ENCODE measurements at regions not wholly inside any gene's neighbourhood (a gene's known extent, or its start where the extent isn't known, plus 50 kb on each side); places are given as distances from the start of the nearest gene placed in this dataset.

DNA sequence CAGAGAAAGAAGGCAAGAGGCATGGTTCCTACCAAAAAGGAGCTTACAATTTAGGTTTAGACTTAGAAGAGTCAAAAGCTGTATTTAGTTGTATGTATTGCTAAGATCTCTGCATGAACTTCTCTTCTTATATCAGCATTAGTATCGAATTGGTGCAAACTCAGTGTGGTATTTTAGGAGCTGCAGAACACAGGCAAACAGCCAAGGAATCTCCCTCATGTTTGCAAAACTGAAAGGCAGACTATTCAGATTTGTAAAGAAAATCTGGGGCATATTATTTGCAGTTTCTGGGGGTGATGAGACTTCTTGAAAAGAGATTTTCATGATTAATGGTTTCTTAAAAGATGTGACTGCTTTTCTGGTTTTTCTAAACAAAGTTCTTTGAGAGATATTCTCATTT is 252.7 kb downstream of the CEMIP2 start:
- Histone ChIP-seq H3K79me2 (ENCODE audit: insufficient read depth, low read length) (no peaks in the 10 kb centered on the region), H2AFZ (ENCODE audit: low read depth, low read length) (no peak overlapping the region), H3K4me3 (ENCODE audit: insufficient read depth, low read depth, low read length) (no peak overlapping the region), H4K20me1 (ENCODE audit: insufficient read depth, low read length) (no peaks in the 10 kb centered on the region), H3K4me2 (ENCODE audit: low read length) (no peak overlapping the region), H3K9me3 (ENCODE audit: insufficient read depth, low read depth, low read length) (no peaks in the 10 kb centered on the region), H3K27ac (ENCODE audit: low read depth, low read length) (no peak overlapping the region), H3K27me3 (ENCODE audit: insufficient read depth, low read length) (no peaks in the 10 kb centered on the region), H3K4me1 (ENCODE audit: insufficient read depth, low read length) (no peaks in the 10 kb centered on the region), H3K36me3 (ENCODE audit: insufficient read depth, low read length) (no peaks in the 10 kb centered on the region), H3K9ac (ENCODE audit: low read length) (no peak overlapping the region)
- TF ChIP-seq, protein P1, sequence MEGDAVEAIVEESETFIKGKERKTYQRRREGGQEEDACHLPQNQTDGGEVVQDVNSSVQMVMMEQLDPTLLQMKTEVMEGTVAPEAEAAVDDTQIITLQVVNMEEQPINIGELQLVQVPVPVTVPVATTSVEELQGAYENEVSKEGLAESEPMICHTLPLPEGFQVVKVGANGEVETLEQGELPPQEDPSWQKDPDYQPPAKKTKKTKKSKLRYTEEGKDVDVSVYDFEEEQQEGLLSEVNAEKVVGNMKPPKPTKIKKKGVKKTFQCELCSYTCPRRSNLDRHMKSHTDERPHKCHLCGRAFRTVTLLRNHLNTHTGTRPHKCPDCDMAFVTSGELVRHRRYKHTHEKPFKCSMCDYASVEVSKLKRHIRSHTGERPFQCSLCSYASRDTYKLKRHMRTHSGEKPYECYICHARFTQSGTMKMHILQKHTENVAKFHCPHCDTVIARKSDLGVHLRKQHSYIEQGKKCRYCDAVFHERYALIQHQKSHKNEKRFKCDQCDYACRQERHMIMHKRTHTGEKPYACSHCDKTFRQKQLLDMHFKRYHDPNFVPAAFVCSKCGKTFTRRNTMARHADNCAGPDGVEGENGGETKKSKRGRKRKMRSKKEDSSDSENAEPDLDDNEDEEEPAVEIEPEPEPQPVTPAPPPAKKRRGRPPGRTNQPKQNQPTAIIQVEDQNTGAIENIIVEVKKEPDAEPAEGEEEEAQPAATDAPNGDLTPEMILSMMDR (IDR thresholded peaks at IDR 0.05; ENCODE audit: insufficient read depth, low read depth, low read length) = no peak
- H3K4me1 Mint-ChIP-seq (ENCODE audit: low read depth, unreplicated experiment) = no peaks in the 10 kb centered on the region
- no peak for FAIRE-seq
- H3K9me3 Mint-ChIP-seq (ENCODE audit: unreplicated experiment) = no peaks in the 10 kb centered on the region
- no peaks in the 10 kb centered on the region for H3K36me3 Mint-ChIP-seq (ENCODE audit: low read depth, unreplicated experiment)
- no peak overlapping the region for H3K4me3 Mint-ChIP-seq (ENCODE audit: unreplicated experiment)
- DNase-seq (ENCODE audit: low read depth) = no peak
- no peaks in the 10 kb centered on the region for H3K27me3 Mint-ChIP-seq (ENCODE audit: low read depth, unreplicated experiment)
- H3K27ac Mint-ChIP-seq (ENCODE audit: unreplicated experiment) = no peak overlapping the region

DNA sequence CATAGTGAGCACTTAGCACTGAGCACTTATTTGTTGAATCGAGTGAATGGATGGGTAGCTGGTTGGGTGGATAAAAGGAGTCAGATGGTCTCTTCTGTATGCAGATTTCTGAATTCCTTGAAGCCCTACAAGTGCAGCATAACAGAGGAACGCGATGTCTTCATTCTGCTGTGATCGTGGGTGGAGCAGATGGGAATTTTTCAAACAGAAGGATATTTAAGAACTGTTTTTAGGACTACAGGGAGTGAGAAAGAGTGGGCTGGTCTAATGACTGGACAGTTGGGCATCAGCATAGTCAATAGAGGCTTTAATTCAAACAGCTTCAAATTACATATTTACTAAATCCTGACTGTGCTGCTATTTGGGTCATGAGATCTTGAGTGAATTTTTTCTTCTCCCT is 253.2 kb downstream of the CEMIP2 start:
- Histone ChIP-seq H3K27me3 (ENCODE audit: insufficient read depth, low read length) (no peaks in the 10 kb centered on the region), H3K9ac (ENCODE audit: low read length) (no peak overlapping the region), H3K27ac (ENCODE audit: low read depth, low read length) (no peak overlapping the region), H4K20me1 (ENCODE audit: insufficient read depth, low read length) (no peaks in the 10 kb centered on the region), H3K9me3 (ENCODE audit: insufficient read depth, low read depth, low read length) (no peaks in the 10 kb centered on the region), H3K4me1 (ENCODE audit: insufficient read depth, low read length) (no peaks in the 10 kb centered on the region), H2AFZ (ENCODE audit: low read depth, low read length) (no peak overlapping the region), H3K4me3 (ENCODE audit: insufficient read depth, low read depth, low read length) (no peak overlapping the region), H3K4me2 (ENCODE audit: low read length) (no peak overlapping the region), H3K79me2 (ENCODE audit: insufficient read depth, low read length) (no peaks in the 10 kb centered on the region), H3K36me3 (ENCODE audit: insufficient read depth, low read length) (no peaks in the 10 kb centered on the region)
- Mint-ChIP-seq H3K36me3 (ENCODE audit: low read depth, unreplicated experiment) (no peaks in the 10 kb centered on the region), H3K27ac (ENCODE audit: unreplicated experiment) (no peak overlapping the region), H3K9me3 (ENCODE audit: unreplicated experiment) (no peaks in the 10 kb centered on the region), H3K4me1 (ENCODE audit: low read depth, unreplicated experiment) (no peaks in the 10 kb centered on the region), H3K27me3 (ENCODE audit: low read depth, unreplicated experiment) (no peaks in the 10 kb centered on the region), H3K4me3 (ENCODE audit: unreplicated experiment) (no peak overlapping the region)
- FAIRE-seq = no peak
- DNase-seq (ENCODE audit: low read depth) = no peak
- TF ChIP-seq, protein P1 (IDR thresholded peaks at IDR 0.05; ENCODE audit: insufficient read depth, low read depth, low read length) = no peak
- no peak for TF ChIP-seq EZH2 (IDR thresholded peaks at IDR 0.05; ENCODE audit: insufficient read depth, low read length)

DNA sequence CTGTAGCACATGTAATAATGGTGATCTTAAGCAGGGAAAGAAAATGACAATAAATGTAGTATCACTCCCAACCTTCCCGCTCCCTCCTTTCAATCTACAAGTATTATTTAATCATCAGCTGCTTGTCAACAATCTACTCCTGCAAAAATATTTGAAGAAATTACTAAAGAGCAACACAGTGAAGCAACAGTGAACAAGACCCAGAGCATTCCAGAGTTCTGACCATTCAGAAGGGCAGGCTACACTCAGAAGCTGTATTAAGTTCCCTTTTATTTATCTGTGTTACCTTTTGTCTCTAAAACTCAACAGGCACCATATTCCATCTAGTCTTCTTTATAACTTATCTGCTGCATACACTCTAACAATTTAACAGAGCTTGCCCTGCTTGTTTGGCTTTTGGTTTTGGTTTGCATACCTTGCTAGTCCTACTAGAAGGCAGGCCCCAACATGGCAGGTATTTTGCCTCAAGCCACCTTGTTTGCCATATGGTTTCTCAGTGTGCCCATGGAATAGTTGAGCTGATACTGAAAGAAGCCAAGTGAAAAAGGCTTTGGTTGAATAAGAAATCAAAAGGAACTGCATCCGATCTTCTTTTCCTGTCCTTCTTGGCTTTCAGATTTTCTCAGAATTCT is 253.9 kb downstream of the CEMIP2 start:
- TF ChIP-seq, protein P1 (IDR thresholded peaks at IDR 0.05; ENCODE audit: insufficient read depth, low read depth, low read length) = no peak
- no peak for TF ChIP-seq EZH2 (IDR thresholded peaks at IDR 0.05; ENCODE audit: insufficient read depth, low read length)
- no peak for FAIRE-seq
- H3K4me1 Mint-ChIP-seq (ENCODE audit: low read depth, unreplicated experiment) = no peaks in the 10 kb centered on the region
- Histone ChIP-seq H3K9me3 (ENCODE audit: insufficient read depth, low read depth, low read length) (no peaks in the 10 kb centered on the region), H3K4me2 (ENCODE audit: low read length) (no peak overlapping the region), H3K27ac (ENCODE audit: low read depth, low read length) (no peak overlapping the region), H2AFZ (ENCODE audit: low read depth, low read length) (no peak overlapping the region), H3K4me1 (ENCODE audit: insufficient read depth, low read length) (no peaks in the 10 kb centered on the region), H3K9ac (ENCODE audit: low read length) (no peak overlapping the region), H3K36me3 (ENCODE audit: insufficient read depth, low read length) (no peaks in the 10 kb centered on the region), H4K20me1 (ENCODE audit: insufficient read depth, low read length) (no peaks in the 10 kb centered on the region), H3K4me3 (ENCODE audit: insufficient read depth, low read depth, low read length) (no peak overlapping the region), H3K79me2 (ENCODE audit: insufficient read depth, low read length) (no peaks in the 10 kb centered on the region), H3K27me3 (ENCODE audit: insufficient read depth, low read length) (no peaks in the 10 kb centered on the region)
- no peaks in the 10 kb centered on the region for H3K36me3 Mint-ChIP-seq (ENCODE audit: low read depth, unreplicated experiment)
- no peak overlapping the region for H3K4me3 Mint-ChIP-seq (ENCODE audit: unreplicated experiment)
- no peaks in the 10 kb centered on the region for H3K27me3 Mint-ChIP-seq (ENCODE audit: low read depth, unreplicated experiment)
- no peak overlapping the region for H3K27ac Mint-ChIP-seq (ENCODE audit: unreplicated experiment)
- no peak for DNase-seq (ENCODE audit: low read depth)
- H3K9me3 Mint-ChIP-seq (ENCODE audit: unreplicated experiment) = no peaks in the 10 kb centered on the region
